Spinal cord (tissue), 9 donors: ENCODE measurements at regions not wholly inside any gene's neighbourhood (a gene's known extent, or its start where the extent isn't known, plus 50 kb on each side); places are given as distances from the start of the nearest gene placed in this dataset.

Source experiments
- DNase-seq, 6 donors: peaks; one replicate each; pipeline versions ENCODE4 v3.0.0 to v3.0.0-alpha.2; 2013 to 2015; ENCODE audit warnings: low spot score in 6 of 6, low read depth in 4 of 6
- H3K27ac ChIP-seq: one replicate; pipeline ENCODE4 v1.5.1; 2013; ENCODE audit warnings: low read depth, low read length, control low read depth
- H3K27me3 ChIP-seq: one replicate; pipeline ENCODE4 v1.6.1; 2013; ENCODE audit warnings: low read length; ENCODE audit not compliant: control insufficient read depth, insufficient read depth
- H3K36me3 ChIP-seq: one replicate; pipeline ENCODE4 v1.6.1; 2013; ENCODE audit warnings: low read length; ENCODE audit not compliant: control insufficient read depth, insufficient read depth
- H3K4me1 ChIP-seq: one replicate; pipeline ENCODE4 v1.6.1; 2013; ENCODE audit warnings: low read length; ENCODE audit not compliant: control insufficient read depth, insufficient read depth
- H3K4me3 ChIP-seq: one replicate; pipeline ENCODE4 v1.5.1; 2013; ENCODE audit warnings: low read depth, low read length, control low read depth
- H3K9me3 ChIP-seq: one replicate; pipeline ENCODE4 v1.6.1; 2013; ENCODE audit warnings: low read length; ENCODE audit not compliant: control insufficient read depth, insufficient read depth
- WGBS: methylation state at CpG from one replicate; pipeline ENCODE4 v1.1.5; 2013; ENCODE audit warnings: missing lambda C conversion rate; ENCODE audit not compliant: insufficient coverage; 5-methylcytosine and 5-hydroxymethylcytosine counted together
- donor health status: healthy.

DNA sequence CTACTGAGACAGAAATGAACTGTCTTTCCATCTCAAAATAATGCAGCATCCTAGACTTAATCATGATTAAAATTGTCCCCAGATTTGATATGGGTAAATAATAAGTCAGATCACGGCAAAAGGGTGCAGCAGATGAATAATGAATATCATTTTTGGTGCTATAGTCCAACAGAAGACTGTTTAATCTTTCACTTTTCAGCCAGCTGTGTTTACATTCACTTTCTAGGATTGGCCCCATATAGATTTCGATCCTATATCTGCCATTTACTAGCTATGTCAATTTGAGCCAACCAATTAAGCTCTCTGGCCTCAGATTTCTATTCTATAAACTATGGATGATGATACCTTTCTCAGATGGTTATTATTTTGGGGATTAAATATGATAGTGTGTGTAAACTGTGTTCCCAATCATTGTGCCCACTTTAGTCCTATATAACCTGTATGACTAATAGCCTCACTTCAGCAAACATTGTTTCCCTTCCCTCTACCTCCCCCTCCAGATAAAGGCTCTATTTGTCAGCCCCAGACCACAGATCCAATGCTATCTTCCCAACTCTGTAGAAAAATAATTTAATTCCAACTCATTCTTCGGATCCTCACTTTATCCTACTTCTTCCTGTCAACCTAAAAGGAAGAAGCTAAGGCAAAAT lies 53.6 kb upstream of the NT5E start:
- Histone ChIP-seq H3K9me3 (peaks cover 4% of the 10 kb centered on the region), H3K27me3 (no peaks in the 10 kb centered on the region), H3K4me3 (no peak overlapping the region), H3K36me3 (no peaks in the 10 kb centered on the region), H3K27ac (no peak overlapping the region), H3K4me1 (no peaks in the 10 kb centered on the region)
- no peak for DNase-seq
- no CpG with 5 or more reads among the region's 3 CpGs for WGBS

DNA sequence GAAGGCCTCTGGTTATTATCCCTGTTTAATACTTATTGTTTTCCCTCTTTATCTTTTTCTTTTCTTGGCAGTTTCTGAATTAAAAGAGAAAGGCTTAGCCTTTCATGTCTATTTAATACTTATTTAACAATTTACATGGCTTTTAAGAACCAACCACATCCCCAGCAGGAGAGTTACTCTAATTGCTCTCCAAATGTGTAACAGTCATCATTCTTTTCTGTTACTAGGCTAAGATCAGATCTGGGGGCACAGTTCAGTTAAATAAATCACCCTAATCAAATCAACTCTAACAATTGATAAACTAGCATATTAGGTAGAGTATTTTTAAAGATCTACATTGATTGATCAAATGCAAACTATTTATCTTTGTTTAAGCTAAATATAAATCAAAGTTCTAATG lies 54.1 kb upstream of the NT5E start:
- Histone ChIP-seq H3K36me3 (no peaks in the 10 kb centered on the region), H3K27ac (no peak overlapping the region)

DNA sequence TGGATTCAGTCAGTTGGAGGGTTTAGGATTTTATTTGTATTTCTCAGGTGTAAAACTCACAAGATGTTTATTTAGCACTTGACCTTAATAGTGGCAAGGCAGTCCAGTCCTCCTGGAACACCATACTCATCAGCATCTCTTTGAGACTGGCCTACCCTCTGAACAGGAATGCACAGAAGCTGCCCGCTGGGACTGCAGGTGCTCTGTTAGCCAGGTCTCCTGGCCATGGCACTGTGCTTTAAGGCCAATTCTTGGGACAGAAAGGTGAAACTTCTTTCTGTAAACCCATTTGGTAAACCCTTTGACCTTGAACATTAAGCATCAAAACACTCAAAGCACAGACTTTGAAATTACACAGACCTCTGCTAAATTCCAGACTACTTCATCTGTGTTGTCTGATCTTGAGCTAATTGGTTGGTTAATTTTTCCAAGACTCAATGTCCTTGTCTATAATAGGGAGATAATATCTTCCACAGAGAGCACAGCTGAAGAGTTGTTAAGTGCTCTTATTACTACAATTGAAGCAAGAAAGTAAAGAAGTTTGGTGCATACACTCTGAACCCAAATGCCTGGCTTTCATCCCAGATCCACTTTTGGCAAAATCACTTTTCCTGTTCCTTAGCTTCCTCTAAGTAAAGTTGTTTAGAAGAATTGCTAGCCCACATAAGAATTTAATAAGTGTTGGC lies 54.9 kb upstream of the NT5E start:
- WGBS, result 100% methylated on average over 1 of the region's 1 CpG
- Histone ChIP-seq H3K4me3 (no peak overlapping the region), H3K9me3 (peaks cover 2% of the 10 kb centered on the region), H3K36me3 (no peaks in the 10 kb centered on the region), H3K4me1 (no peaks in the 10 kb centered on the region), H3K27ac (no peak overlapping the region), H3K27me3 (no peaks in the 10 kb centered on the region)
- peak in 1 of 6 donors; percentile 44 for DNase-seq

More for the DNA sequence above, 54.1 kb upstream of the NT5E start:
- H3K4me3 ChIP-seq, result no peak overlapping the region
- no peak for DNase-seq
- no peaks in the 10 kb centered on the region for H3K4me1 ChIP-seq
- H3K9me3 ChIP-seq, result peaks cover 4% of the 10 kb centered on the region
- no peaks in the 10 kb centered on the region for H3K27me3 ChIP-seq

DNA sequence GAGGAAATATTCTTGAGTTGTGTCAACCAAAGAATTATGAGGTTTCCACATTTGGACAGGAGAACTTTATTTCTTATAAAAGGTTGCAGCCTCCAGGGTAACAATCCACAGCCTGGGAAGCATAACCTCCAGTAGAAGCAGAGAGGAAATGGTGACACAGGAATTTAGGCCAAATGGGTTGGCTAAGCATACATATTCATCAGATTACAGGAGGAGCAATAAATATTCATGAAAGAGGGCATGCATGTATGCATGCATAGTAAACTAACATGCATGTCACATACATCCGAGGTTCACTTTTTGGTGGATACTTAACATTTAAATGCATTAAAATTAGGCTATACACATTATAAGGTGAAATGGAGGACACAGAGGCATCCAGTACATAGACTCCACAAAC lies 55.7 kb upstream of the NT5E start:
- no CpG with 5 or more reads among the region's 1 CpG for WGBS
- no peak for DNase-seq
- Histone ChIP-seq H3K36me3 (no peaks in the 10 kb centered on the region), H3K27me3 (no peaks in the 10 kb centered on the region), H3K4me1 (no peaks in the 10 kb centered on the region), H3K4me3 (no peak overlapping the region), H3K9me3 (peaks cover 2% of the 10 kb centered on the region), H3K27ac (no peak overlapping the region)

DNA sequence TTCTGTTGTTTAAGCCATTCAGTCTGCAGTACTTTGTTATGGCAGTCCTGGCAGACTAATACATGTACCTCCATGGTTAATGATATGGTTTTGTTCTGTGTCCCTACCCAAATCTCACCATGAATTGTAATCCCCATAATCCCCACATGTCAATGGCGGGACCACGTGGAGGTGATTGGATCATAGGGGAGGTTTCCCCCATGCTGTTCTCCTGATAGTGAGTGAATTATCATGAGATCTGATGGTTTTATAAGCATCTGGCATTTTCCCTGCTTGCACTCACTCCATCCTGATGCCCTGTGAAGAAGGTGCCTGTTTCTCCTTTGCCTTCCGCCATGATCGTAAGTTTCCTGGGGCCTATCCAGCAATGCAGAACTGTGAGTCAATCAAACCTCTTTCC lies 57.5 kb upstream of the NT5E start:
- no peak for DNase-seq
- H3K9me3 ChIP-seq, result peaks cover 2% of the 10 kb centered on the region
- WGBS, result no CpG with 5 or more reads among the region's 4 CpGs
- no peak overlapping the region for H3K27ac ChIP-seq
- no peaks in the 10 kb centered on the region for H3K27me3 ChIP-seq
- peaks cover 4% of the 10 kb centered on the region for H3K4me1 ChIP-seq
- H3K4me3 ChIP-seq, result no peak overlapping the region
- no peaks in the 10 kb centered on the region for H3K36me3 ChIP-seq

DNA sequence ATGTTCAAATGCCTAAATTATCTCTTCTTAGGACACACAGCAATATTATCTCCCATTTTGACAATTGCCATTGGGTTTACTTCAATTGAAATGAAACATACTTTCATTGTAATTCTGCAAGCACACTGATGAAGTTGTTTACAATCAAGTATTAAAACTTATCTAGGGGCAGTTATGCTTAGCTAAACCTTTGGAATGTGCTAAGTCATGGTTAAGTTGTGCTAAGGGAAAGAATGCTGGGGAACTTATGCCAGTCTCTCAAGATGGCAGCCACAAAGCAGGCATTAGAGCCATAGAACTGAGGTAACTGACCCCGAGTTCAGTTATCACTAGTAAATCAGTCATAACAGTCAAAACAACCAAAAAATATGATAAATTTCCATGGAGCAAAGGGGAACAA lies 59.1 kb upstream of the NT5E start:
- Histone ChIP-seq H3K9me3 (no peaks in the 10 kb centered on the region), H3K4me3 (no peak overlapping the region), H3K27ac (no peak overlapping the region), H3K36me3 (no peaks in the 10 kb centered on the region), H3K27me3 (no peaks in the 10 kb centered on the region), H3K4me1 (peaks cover 4% of the 10 kb centered on the region)
- DNase-seq, result no peak
- no CpG with 5 or more reads among the region's 1 CpG for WGBS

DNA sequence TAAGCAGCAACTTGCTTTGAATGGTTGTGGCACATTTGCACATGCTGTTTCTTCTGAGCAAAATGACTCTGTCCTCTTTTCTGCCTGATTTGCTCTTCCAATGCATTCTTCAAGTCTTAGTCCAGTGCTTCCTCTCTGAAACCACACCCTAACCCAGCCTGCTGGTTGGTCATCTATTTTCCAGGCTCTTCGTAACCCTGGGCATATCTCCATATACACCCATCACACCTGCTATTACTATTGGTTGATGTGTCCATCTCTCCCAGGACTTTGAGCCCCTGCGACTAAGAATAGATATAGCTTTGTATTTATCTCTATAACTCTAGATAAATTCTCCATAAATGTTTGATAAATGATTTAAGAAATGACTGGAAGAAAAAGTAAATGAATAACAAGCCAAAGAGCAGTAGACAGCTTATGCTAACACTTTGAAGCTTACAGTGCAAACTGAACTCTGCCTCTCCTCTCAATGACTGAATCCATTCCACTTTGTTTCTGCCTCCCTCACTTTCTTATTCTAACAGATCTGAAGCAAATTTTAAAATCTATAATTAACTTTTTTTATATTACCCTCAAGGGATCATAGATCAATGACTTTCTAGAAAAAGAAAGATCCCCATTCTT lies 59.7 kb upstream of the NT5E start:
- no CpG with 5 or more reads among the region's 2 CpGs for WGBS
- Histone ChIP-seq H3K27me3 (no peaks in the 10 kb centered on the region), H3K4me3 (no peak overlapping the region), H3K36me3 (no peaks in the 10 kb centered on the region), H3K27ac (no peak overlapping the region), H3K4me1 (peaks cover 4% of the 10 kb centered on the region), H3K9me3 (no peaks in the 10 kb centered on the region)
- DNase-seq, result no peak

DNA sequence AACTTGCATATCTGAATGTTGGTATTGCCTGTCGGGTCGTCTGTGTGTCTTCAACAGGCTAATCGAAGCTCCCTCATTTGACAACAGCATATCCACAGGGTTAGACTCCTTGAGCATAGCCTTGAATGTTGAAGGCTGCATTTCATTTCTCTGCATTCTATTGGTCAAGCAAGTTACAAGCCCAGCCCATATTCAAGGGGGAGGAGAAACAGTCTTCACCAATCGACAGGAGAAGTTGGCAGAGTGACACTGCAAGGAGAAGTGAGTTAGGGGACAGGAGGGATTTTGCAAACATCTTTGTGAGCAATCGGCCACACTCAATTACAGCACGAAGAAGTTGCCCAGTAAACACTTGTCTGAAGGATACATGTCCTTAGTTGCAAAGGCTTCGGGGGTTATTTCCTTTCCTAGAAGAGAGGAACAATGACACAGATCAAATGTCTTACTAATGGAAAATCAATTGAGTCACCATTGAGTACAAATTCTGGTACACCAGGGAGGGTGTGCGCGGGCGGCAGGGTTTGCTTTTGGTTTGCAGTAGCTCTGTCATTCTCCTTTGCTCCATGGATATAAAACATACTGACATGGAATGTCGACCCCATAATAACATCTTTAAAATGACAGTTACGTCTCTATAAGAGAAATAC lies 60.6 kb upstream of the NT5E start:
- Histone ChIP-seq H3K27me3 (no peaks in the 10 kb centered on the region), H3K9me3 (no peaks in the 10 kb centered on the region), H3K36me3 (no peaks in the 10 kb centered on the region), H3K27ac (no peak overlapping the region), H3K4me1 (peaks cover 4% of the 10 kb centered on the region), H3K4me3 (no peak overlapping the region)
- no peak for DNase-seq
- 88% methylated on average over 5 of the region's 12 CpGs for WGBS

DNA sequence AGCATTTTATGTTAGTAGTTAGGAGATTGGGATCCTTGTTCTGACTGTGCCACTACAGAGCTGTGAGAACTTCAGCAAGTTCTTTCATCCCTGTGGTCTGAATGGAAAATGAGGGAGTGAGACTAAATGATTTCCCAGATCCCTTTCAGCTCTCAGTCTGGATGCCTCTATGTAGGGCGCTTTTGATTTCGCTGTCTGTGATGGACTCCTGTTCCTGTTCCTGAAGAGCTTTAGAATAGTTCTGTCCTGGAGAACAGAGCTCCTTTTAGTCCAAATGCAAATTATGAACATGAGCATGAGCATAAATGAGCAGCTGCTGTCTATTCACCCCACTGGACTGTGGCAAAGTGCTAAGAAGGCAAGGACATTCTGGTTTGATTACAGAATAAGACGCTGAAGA lies 61.4 kb upstream of the NT5E start:
- Histone ChIP-seq H3K4me3 (no peak overlapping the region), H3K27me3 (no peaks in the 10 kb centered on the region), H3K9me3 (no peaks in the 10 kb centered on the region), H3K36me3 (no peaks in the 10 kb centered on the region), H3K4me1 (peaks cover 4% of the 10 kb centered on the region), H3K27ac (no peak overlapping the region)
- DNase-seq, result peak in 5 of 6 donors; percentile 4 to 63 (median 11)
- WGBS, result 80% methylated on average over 1 of the region's 3 CpGs
